ENCODE measurements at regions not wholly inside any gene's neighbourhood (a gene's known extent, or its start where the extent isn't known, plus 50 kb on each side); places are given as distances from the start of the nearest gene placed in this dataset.

DNA sequence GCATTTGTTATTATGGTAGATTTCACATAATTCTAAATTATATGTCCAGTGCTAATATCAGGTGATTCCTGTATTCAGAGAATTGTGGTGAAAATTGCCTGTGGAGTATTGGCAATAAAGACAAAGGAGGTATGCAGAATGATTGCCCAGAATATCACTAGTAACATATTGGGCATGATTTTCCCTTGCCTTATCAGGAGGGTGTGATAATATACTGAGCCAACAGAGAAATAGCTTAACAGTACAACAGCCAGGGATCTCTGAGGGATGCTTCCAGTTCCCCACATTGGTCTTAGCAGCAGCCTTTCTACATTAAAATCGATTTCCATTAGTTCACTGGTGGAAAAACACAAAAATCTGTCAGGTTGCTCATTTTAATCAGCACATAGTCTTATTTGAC lies 122.9 kb upstream of the COL3A1 start:
- H3K4me1 ChIP-seq (ENCODE audit: insufficient read depth, low read length), result no peaks in the 10 kb centered on the region
- Mint-ChIP-seq H3K27ac (no peak overlapping the region), H3K4me3 (no peak overlapping the region), H3K36me3 (no peaks in the 10 kb centered on the region), H3K9me3 (peaks cover 0 to 6% (median 0%) of the 10 kb centered on the region in 8 donors), H3K4me1 (no peaks in the 10 kb centered on the region), H3K27me3 (no peaks in the 10 kb centered on the region)
- H3K4me3 ChIP-seq (ENCODE audit: low read length in 2 of 2), result no peak overlapping the region
- intact Hi-C loops (cut with micrococcal nuclease), result no loop called here
- ChIA-PET POLR2A (ENCODE audit: partially characterized antibody) (no interaction called here), CTCF (ENCODE audit: partially characterized antibody) (no interaction called here)
- peak in 1 of 5 donors; percentile 5 for DNase-seq
- no peak overlapping the region for H3K27ac ChIP-seq (ENCODE audit: low read depth, low read length)
- no peaks in the 10 kb centered on the region for H3K9me3 ChIP-seq (ENCODE audit: control insufficient read depth in 1 of 2, low read length in 2 of 2)
- H3K36me3 ChIP-seq (ENCODE audit: insufficient read depth, low read length), result no peaks in the 10 kb centered on the region
- H3K27me3 ChIP-seq (ENCODE audit: insufficient read depth, low read length), result no peaks in the 10 kb centered on the region

DNA sequence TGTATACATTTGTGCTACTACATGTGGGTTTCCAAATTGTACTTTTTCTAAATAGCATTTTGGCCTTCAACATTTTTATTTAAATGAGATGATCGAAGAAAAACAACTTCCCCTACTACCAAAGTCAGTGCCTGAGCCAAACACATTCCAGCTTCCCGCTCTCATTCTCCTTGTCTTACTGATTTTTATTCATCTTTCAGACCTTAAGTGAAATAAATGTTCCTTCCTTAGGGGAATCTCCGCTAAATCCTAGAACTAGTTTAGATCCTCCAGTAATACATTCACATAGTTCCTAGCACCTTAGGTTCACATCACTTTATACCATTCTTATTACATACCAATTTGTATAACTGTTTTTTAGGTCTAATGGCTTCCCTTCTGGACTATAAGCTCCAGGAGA lies 122.3 kb upstream of the COL3A1 start:
- no peaks in the 10 kb centered on the region for H3K4me1 Mint-ChIP-seq
- Histone ChIP-seq H3K27ac (ENCODE audit: low read depth, low read length) (no peak overlapping the region), H3K4me1 (ENCODE audit: insufficient read depth, low read length) (no peaks in the 10 kb centered on the region), H3K27me3 (ENCODE audit: insufficient read depth, low read length) (no peaks in the 10 kb centered on the region), H3K4me3 (ENCODE audit: low read length in 2 of 2) (no peak overlapping the region), H3K9me3 (ENCODE audit: control insufficient read depth in 1 of 2, low read length in 2 of 2) (no peaks in the 10 kb centered on the region), H3K36me3 (ENCODE audit: insufficient read depth, low read length) (no peaks in the 10 kb centered on the region)
- no peak for DNase-seq
- no peaks in the 10 kb centered on the region for H3K36me3 Mint-ChIP-seq
- ChIA-PET POLR2A (ENCODE audit: partially characterized antibody) (no interaction called here), CTCF (ENCODE audit: partially characterized antibody) (no interaction called here)
- intact Hi-C loops (cut with micrococcal nuclease), result no loop called here
- H3K27ac Mint-ChIP-seq, result no peak overlapping the region
- peaks cover 0 to 6% (median 0%) of the 10 kb centered on the region in 8 donors for H3K9me3 Mint-ChIP-seq
- H3K4me3 Mint-ChIP-seq, result no peak overlapping the region
- H3K27me3 Mint-ChIP-seq, result no peaks in the 10 kb centered on the region

DNA sequence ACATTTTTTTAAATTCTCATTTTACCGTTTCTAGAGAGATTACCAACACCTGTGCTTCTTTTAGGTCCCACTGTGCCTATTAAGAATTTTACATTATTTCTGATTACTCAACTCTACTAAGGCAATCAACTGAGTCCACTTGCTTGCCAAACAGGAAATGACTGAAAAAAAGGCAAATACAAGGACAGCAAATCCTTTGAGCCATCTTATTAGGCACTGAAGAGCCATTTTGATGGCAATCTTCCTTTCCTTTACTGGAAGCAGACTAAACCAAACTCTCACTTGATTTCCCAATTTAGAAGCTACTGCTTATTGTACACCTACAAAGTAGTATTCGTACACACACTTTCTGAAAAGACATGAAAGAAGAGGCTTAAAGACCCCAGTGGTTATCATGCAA lies 121.4 kb upstream of the COL3A1 start:
- H3K36me3 Mint-ChIP-seq, result no peaks in the 10 kb centered on the region
- Histone ChIP-seq H3K27ac (ENCODE audit: low read depth, low read length) (no peak overlapping the region), H3K36me3 (ENCODE audit: insufficient read depth, low read length) (no peaks in the 10 kb centered on the region), H3K9me3 (ENCODE audit: control insufficient read depth in 1 of 2, low read length in 2 of 2) (no peaks in the 10 kb centered on the region), H3K4me1 (ENCODE audit: insufficient read depth, low read length) (no peaks in the 10 kb centered on the region), H3K27me3 (ENCODE audit: insufficient read depth, low read length) (no peaks in the 10 kb centered on the region), H3K4me3 (ENCODE audit: low read length in 2 of 2) (no peak overlapping the region)
- CTCF ChIA-PET (ENCODE audit: partially characterized antibody), result no interaction called here
- DNase-seq, result no peak
- H3K9me3 Mint-ChIP-seq, result peaks cover 0 to 4% (median 0%) of the 10 kb centered on the region in 8 donors
- H3K27me3 Mint-ChIP-seq, result no peaks in the 10 kb centered on the region
- intact Hi-C loops (cut with micrococcal nuclease), result no loop called here
- no peak overlapping the region for H3K27ac Mint-ChIP-seq
- no peak overlapping the region for H3K4me3 Mint-ChIP-seq
- H3K4me1 Mint-ChIP-seq, result no peaks in the 10 kb centered on the region
- POLR2A ChIA-PET (ENCODE audit: partially characterized antibody), result no interaction called here

DNA sequence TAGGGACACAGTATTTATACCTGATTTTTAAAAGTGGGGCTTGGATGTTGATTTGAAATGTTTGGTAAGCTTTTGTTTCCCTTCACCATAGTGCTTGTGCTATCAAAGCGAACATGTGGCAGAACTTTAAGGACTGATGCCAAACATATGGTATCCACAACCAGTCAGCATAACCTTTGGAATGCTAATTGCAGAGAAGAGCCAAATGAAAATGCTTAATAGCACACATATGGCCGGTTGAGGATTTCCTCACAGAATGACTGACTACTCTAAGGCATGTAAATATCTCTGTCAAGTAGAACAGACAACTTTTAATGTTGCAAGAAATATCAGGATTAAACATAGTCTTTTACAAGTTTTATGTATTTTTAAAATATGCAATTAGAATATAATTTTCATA lies 120.9 kb upstream of the COL3A1 start:
- no peak overlapping the region for H3K27ac Mint-ChIP-seq
- peaks cover 0 to 2% (median 0%) of the 10 kb centered on the region in 8 donors for H3K9me3 Mint-ChIP-seq
- no peaks in the 10 kb centered on the region for H3K4me1 Mint-ChIP-seq
- Histone ChIP-seq H3K36me3 (ENCODE audit: insufficient read depth, low read length) (no peaks in the 10 kb centered on the region), H3K27ac (ENCODE audit: low read depth, low read length) (no peak overlapping the region), H3K27me3 (ENCODE audit: insufficient read depth, low read length) (no peaks in the 10 kb centered on the region), H3K4me3 (ENCODE audit: low read length in 2 of 2) (no peak overlapping the region), H3K4me1 (ENCODE audit: insufficient read depth, low read length) (no peaks in the 10 kb centered on the region), H3K9me3 (ENCODE audit: control insufficient read depth in 1 of 2, low read length in 2 of 2) (no peaks in the 10 kb centered on the region)
- CTCF ChIA-PET (ENCODE audit: partially characterized antibody), result no interaction called here
- H3K27me3 Mint-ChIP-seq, result no peaks in the 10 kb centered on the region
- no peaks in the 10 kb centered on the region for H3K36me3 Mint-ChIP-seq
- DNase-seq, result no peak
- POLR2A ChIA-PET (ENCODE audit: partially characterized antibody), result no interaction called here
- H3K4me3 Mint-ChIP-seq, result no peak overlapping the region
- intact Hi-C loops (cut with micrococcal nuclease), result no loop called here

- intact Hi-C loops (cut with micrococcal nuclease), result no loop called here
- no peak overlapping the region for H3K27ac Mint-ChIP-seq
- Histone ChIP-seq H3K9me3 (ENCODE audit: control insufficient read depth in 1 of 2, low read length in 2 of 2) (no peaks in the 10 kb centered on the region), H3K27ac (ENCODE audit: low read depth, low read length) (no peak overlapping the region), H3K4me1 (ENCODE audit: insufficient read depth, low read length) (no peaks in the 10 kb centered on the region), H3K36me3 (ENCODE audit: insufficient read depth, low read length) (no peaks in the 10 kb centered on the region), H3K4me3 (ENCODE audit: low read length in 2 of 2) (no peak overlapping the region), H3K27me3 (ENCODE audit: insufficient read depth, low read length) (no peaks in the 10 kb centered on the region)
- H3K4me3 Mint-ChIP-seq, result no peak overlapping the region
- ChIA-PET POLR2A (ENCODE audit: partially characterized antibody) (no interaction called here), CTCF (ENCODE audit: partially characterized antibody) (no interaction called here)
- DNase-seq, result no peak
- H3K36me3 Mint-ChIP-seq, result no peaks in the 10 kb centered on the region
- peaks cover 0 to 2% of the 10 kb centered on the region in 2 donors for H3K27me3 Mint-ChIP-seq
- H3K9me3 Mint-ChIP-seq, result peaks cover 1 to 33% (median 9%) of the 10 kb centered on the region in 8 donors
- H3K4me1 Mint-ChIP-seq, result no peaks in the 10 kb centered on the region
Observed at GRCh38 chr2:188865681-188866080, 108.5 kb upstream of the COL3A1 start.

DNA sequence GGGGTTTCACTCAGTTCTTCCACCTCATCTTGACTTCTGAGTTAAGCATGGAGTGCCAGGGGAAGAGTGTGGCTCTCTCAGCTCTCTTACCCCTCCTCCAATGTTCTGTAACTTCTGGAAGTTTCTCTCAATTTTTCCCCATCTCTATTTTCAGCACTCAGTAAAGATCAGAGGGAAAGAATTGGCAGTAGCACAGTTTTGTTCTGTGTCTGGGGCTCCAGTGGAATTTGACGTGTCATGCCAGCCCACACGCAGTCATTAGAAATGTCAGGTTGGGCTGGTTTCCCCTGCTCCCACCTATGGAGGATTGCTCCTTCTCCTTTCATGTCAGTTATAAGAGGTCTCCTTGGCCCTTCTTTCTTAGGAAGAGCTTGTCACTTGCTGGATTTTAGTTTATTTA lies 104.6 kb upstream of the COL3A1 start:
- no peak overlapping the region for H3K4me3 Mint-ChIP-seq
- ChIA-PET POLR2A (ENCODE audit: partially characterized antibody) (no interaction called here), CTCF (ENCODE audit: partially characterized antibody) (no interaction called here)
- H3K27me3 ChIP-seq (ENCODE audit: insufficient read depth, low read length), result no peaks in the 10 kb centered on the region
- H3K27ac Mint-ChIP-seq, result no peak overlapping the region
- H3K27ac ChIP-seq (ENCODE audit: low read depth, low read length), result no peak overlapping the region
- no peaks in the 10 kb centered on the region for H3K36me3 Mint-ChIP-seq
- H3K27me3 Mint-ChIP-seq, result no peaks in the 10 kb centered on the region
- H3K9me3 ChIP-seq (ENCODE audit: control insufficient read depth in 1 of 2, low read length in 2 of 2), result no peaks in the 10 kb centered on the region
- intact Hi-C loops (cut with micrococcal nuclease), result no loop called here
- no peak overlapping the region for H3K4me3 ChIP-seq (ENCODE audit: low read length in 2 of 2)
- no peaks in the 10 kb centered on the region for H3K36me3 ChIP-seq (ENCODE audit: insufficient read depth, low read length)
- H3K4me1 Mint-ChIP-seq, result no peaks in the 10 kb centered on the region
- no peaks in the 10 kb centered on the region for H3K4me1 ChIP-seq (ENCODE audit: insufficient read depth, low read length)
- DNase-seq, result no peak
- H3K9me3 Mint-ChIP-seq, result peaks cover 0 to 26% (median 7%) of the 10 kb centered on the region in 8 donors

DNA sequence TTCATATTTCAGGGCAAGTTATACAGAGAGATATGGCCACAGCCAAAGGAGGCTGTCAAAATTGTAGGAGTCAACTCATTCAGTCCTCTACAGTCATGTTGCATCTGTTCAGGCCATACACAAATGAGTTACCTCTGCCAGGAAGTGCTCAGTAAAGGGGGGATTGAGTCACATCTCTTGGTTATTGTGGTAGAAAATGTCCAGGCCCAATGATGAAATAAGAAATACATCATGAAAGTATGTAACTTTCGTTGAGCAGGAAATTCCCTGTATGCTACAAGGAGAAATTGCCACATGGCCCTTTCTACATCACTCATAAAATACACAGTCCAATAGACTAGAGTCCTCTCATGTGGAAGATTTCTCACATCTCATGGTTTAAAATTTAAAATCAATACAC lies 103.9 kb upstream of the COL3A1 start:
- intact Hi-C loops (cut with micrococcal nuclease), result no loop called here
- Histone ChIP-seq H3K9me3 (ENCODE audit: control insufficient read depth in 1 of 2, low read length in 2 of 2) (no peaks in the 10 kb centered on the region), H3K4me1 (ENCODE audit: insufficient read depth, low read length) (no peaks in the 10 kb centered on the region), H3K4me3 (ENCODE audit: low read length in 2 of 2) (no peak overlapping the region), H3K27me3 (ENCODE audit: insufficient read depth, low read length) (no peaks in the 10 kb centered on the region), H3K27ac (ENCODE audit: low read depth, low read length) (no peak overlapping the region), H3K36me3 (ENCODE audit: insufficient read depth, low read length) (no peaks in the 10 kb centered on the region)
- no peak overlapping the region for H3K27ac Mint-ChIP-seq
- peaks cover 0 to 20% (median 3%) of the 10 kb centered on the region in 8 donors for H3K9me3 Mint-ChIP-seq
- ChIA-PET CTCF (ENCODE audit: partially characterized antibody) (no interaction called here), POLR2A (ENCODE audit: partially characterized antibody) (no interaction called here)
- H3K4me1 Mint-ChIP-seq, result no peaks in the 10 kb centered on the region
- H3K36me3 Mint-ChIP-seq, result no peaks in the 10 kb centered on the region
- no peak overlapping the region for H3K4me3 Mint-ChIP-seq
- H3K27me3 Mint-ChIP-seq, result no peaks in the 10 kb centered on the region
- DNase-seq, result no peak

- no peaks in the 10 kb centered on the region for H3K9me3 ChIP-seq (ENCODE audit: control insufficient read depth in 1 of 2, low read length in 2 of 2)
- peaks cover 0 to 4% (median 0%) of the 10 kb centered on the region in 8 donors for H3K9me3 Mint-ChIP-seq
- intact Hi-C loops (cut with micrococcal nuclease), result no loop called here
- DNase-seq, result no peak
- no peaks in the 10 kb centered on the region for H3K36me3 Mint-ChIP-seq
- H3K4me3 Mint-ChIP-seq, result no peak overlapping the region
- CTCF ChIA-PET (ENCODE audit: partially characterized antibody), result no interaction called here
- H3K4me1 Mint-ChIP-seq, result no peaks in the 10 kb centered on the region
- no peaks in the 10 kb centered on the region for H3K4me1 ChIP-seq (ENCODE audit: insufficient read depth, low read length)
- no peak overlapping the region for H3K4me3 ChIP-seq (ENCODE audit: low read length in 2 of 2)
- H3K27ac Mint-ChIP-seq, result no peak overlapping the region
- H3K27me3 Mint-ChIP-seq, result no peaks in the 10 kb centered on the region
- H3K27ac ChIP-seq (ENCODE audit: low read depth, low read length), result no peak overlapping the region
- H3K27me3 ChIP-seq (ENCODE audit: insufficient read depth, low read length), result no peaks in the 10 kb centered on the region
- H3K36me3 ChIP-seq (ENCODE audit: insufficient read depth, low read length), result no peaks in the 10 kb centered on the region
- POLR2A ChIA-PET (ENCODE audit: partially characterized antibody), result no interaction called here
Observed at GRCh38 chr2:188875104-188875503, 99.1 kb upstream of the COL3A1 start.
